ENCODE measurements at regions not wholly inside any gene's neighbourhood (a gene's known extent, or its start where the extent isn't known, plus 50 kb on each side); places are given as distances from the start of the nearest gene placed in this dataset.
A peak's percentile ranks its signal among the peaks of the same experiment; 100 is the strongest.

GRCh38 chr1:78432016-78432415 is 58.8 kb upstream of the PTGFR start:
- DNase-seq: no peak

GRCh38 chr1:78434351-78434750 is 56.4 kb upstream of the PTGFR start:
- no peak for DNase-seq

GRCh38 chr1:78436961-78437360 is 53.8 kb upstream of the PTGFR start:
- DNase-seq: no peak

- DNase-seq: peak; percentile 71
These were observed 53.4 kb upstream of the PTGFR start for GRCh38 chr1:78437396-78437795.

- DNase-seq: no peak
These were observed 52.8 kb upstream of the PTGFR start for GRCh38 chr1:78437941-78438340.

- DNase-seq: peak; percentile 32
These were observed 50.4 kb upstream of the PTGFR start for GRCh38 chr1:78440381-78440793.

Data from fibroblast of skin of back (primary cell).